Naive B cell (primary cell): ENCODE measurements at regions not wholly inside any gene's neighbourhood (a gene's known extent, or its start where the extent isn't known, plus 50 kb on each side); places are given as distances from the start of the nearest gene placed in this dataset.
A peak's percentile ranks its signal among the peaks of the same experiment; 100 is the strongest.
"Not testable (repeated sequence)": the region's sequence is repeated elsewhere in the genome, so short reads cannot be mapped to it uniquely, and the experiment has no call there.

Experiments used
- ATAC-seq, 2 donors: fragments of 150-1000 bp; cut with Tn5 transposase; 2 replicates each; pipeline ENCODE4 v1.10.0; 2021; ENCODE audit warnings: low read depth in 2 of 2, mild to moderate bottlenecking in 2 of 2, moderate library complexity in 2 of 2
- DNase-seq: peaks from one replicate; pipeline ENCODE4 v3.0.0; 2022
- H3K27ac Mint-ChIP-seq, 6 donors: one replicate each; pipeline ENCODE4 v1.8.0; 2020 to 2022; ENCODE audit warnings: mild to moderate bottlenecking in 6 of 6, mixed read lengths in 6 of 6, moderate library complexity in 5 of 6, inconsistent platforms in 2 of 6
- H3K27me3 Mint-ChIP-seq, 3 donors: one replicate each; pipeline ENCODE4 v1.8.0; 2021 to 2022; ENCODE audit warnings: mixed read lengths in 3 of 3, mild to moderate bottlenecking in 1 of 3
- H3K36me3 Mint-ChIP-seq, 2 donors: one replicate each; pipeline ENCODE4 v1.8.0; 2020 to 2022; ENCODE audit warnings: mixed read lengths in 2 of 2, inconsistent platforms in 1 of 2, mild to moderate bottlenecking in 1 of 2
- H3K4me1 Mint-ChIP-seq, 3 donors: one replicate each; pipeline ENCODE4 v1.8.0; 2020 to 2022; ENCODE audit warnings: mixed read lengths in 3 of 3, inconsistent platforms in 1 of 3, mild to moderate bottlenecking in 1 of 3, moderate library complexity in 1 of 3
- H3K4me3 Mint-ChIP-seq, 8 donors: one replicate each; pipeline ENCODE4 v1.8.0; 2020 to 2022; ENCODE audit warnings: mild to moderate bottlenecking in 8 of 8, mixed read lengths in 8 of 8, moderate library complexity in 8 of 8, inconsistent platforms in 2 of 8
- H3K9me3 Mint-ChIP-seq, 7 donors: one replicate each; pipeline ENCODE4 v1.8.0; 2020 to 2022; ENCODE audit warnings: mixed read lengths in 7 of 7, mild to moderate bottlenecking in 5 of 7, inconsistent platforms in 2 of 7, moderate library complexity in 1 of 7

GRCh38 chr12:59446116-59446515, 149.7 kb upstream of the SLC16A7 start:
- Mint-ChIP-seq H3K9me3 (peaks cover 0 to 20% (median 14%) of the 10 kb centered on the region in 7 donors), H3K36me3 (peaks cover 0 to 13% of the 10 kb centered on the region in 2 donors), H3K27me3 (peaks cover 0 to 13% (median 11%) of the 10 kb centered on the region in 3 donors), H3K4me3 (no peak overlapping the region), H3K4me1 (no peaks in the 10 kb centered on the region), H3K27ac (no peak overlapping the region)
- DNase-seq (no peak), ATAC-seq (no peak)

GRCh38 chr12:59444932-59445331, 150.9 kb upstream of the SLC16A7 start:
- ATAC-seq (no peak), DNase-seq (peak; percentile 20)
- Mint-ChIP-seq H3K4me1 (no peaks in the 10 kb centered on the region), H3K9me3 (peaks cover 5 to 32% (median 20%) of the 10 kb centered on the region in 7 donors), H3K36me3 (peaks cover 5 to 23% of the 10 kb centered on the region in 2 donors), H3K27ac (no peak overlapping the region), H3K27me3 (peaks cover 0 to 13% (median 11%) of the 10 kb centered on the region in 3 donors), H3K4me3 (no peak overlapping the region)

- Mint-ChIP-seq H3K4me1 (no peaks in the 10 kb centered on the region), H3K27ac (no peak overlapping the region)
- no peak for ATAC-seq
Observed at GRCh38 chr12:59432057-59432456, 163.8 kb upstream of the SLC16A7 start.

GRCh38 chr12:59431266-59431665, 164.6 kb upstream of the SLC16A7 start:
- H3K27ac Mint-ChIP-seq = no peak overlapping the region
- H3K27me3 Mint-ChIP-seq = no peaks in the 10 kb centered on the region
- ATAC-seq = no peak
- H3K4me3 Mint-ChIP-seq = no peak overlapping the region
- no peak for DNase-seq
- H3K36me3 Mint-ChIP-seq = no peaks in the 10 kb centered on the region
- no peaks in the 10 kb centered on the region for H3K9me3 Mint-ChIP-seq
- no peaks in the 10 kb centered on the region for H3K4me1 Mint-ChIP-seq

More at GRCh38 chr12:59432057-59432456, 163.8 kb upstream of the SLC16A7 start:
- Mint-ChIP-seq H3K9me3 (no peaks in the 10 kb centered on the region), H3K4me3 (no peak overlapping the region), H3K36me3 (no peaks in the 10 kb centered on the region), H3K27me3 (no peaks in the 10 kb centered on the region)
- no peak for DNase-seq

- Mint-ChIP-seq H3K4me3 (no peak overlapping the region), H3K36me3 (no peaks in the 10 kb centered on the region), H3K9me3 (no peaks in the 10 kb centered on the region), H3K27ac (no peak overlapping the region), H3K27me3 (no peaks in the 10 kb centered on the region), H3K4me1 (no peaks in the 10 kb centered on the region)
- no peak for ATAC-seq
- no peak for DNase-seq
Observed at GRCh38 chr12:59429766-59430165, 166.1 kb upstream of the SLC16A7 start.

GRCh38 chr12:59425798-59426197, 170.0 kb upstream of the SLC16A7 start:
- no peaks in the 10 kb centered on the region for H3K9me3 Mint-ChIP-seq
- H3K27me3 Mint-ChIP-seq = no peaks in the 10 kb centered on the region
- H3K4me1 Mint-ChIP-seq = no peaks in the 10 kb centered on the region
- DNase-seq (no peak), ATAC-seq (no peak)
- no peak overlapping the region for H3K4me3 Mint-ChIP-seq
- H3K27ac Mint-ChIP-seq = no peak overlapping the region
- no peaks in the 10 kb centered on the region for H3K36me3 Mint-ChIP-seq

- H3K9me3 Mint-ChIP-seq, ATAC-seq, H3K4me1 Mint-ChIP-seq, DNase-seq, H3K27me3 Mint-ChIP-seq, H3K36me3 Mint-ChIP-seq, H3K4me3 Mint-ChIP-seq, H3K27ac Mint-ChIP-seq: not testable (repeated sequence)
Observed at GRCh38 chr12:59424666-59425065, 171.2 kb upstream of the SLC16A7 start.

GRCh38 chr12:59414051-59414450, 181.8 kb upstream of the SLC16A7 start:
- Mint-ChIP-seq H3K4me3 (no peak overlapping the region), H3K27ac (no peak overlapping the region), H3K9me3 (no peaks in the 10 kb centered on the region), H3K27me3 (peaks cover 0 to 24% (median 0%) of the 10 kb centered on the region in 3 donors), H3K4me1 (no peaks in the 10 kb centered on the region), H3K36me3 (no peaks in the 10 kb centered on the region)
- ATAC-seq (no peak), DNase-seq (no peak)

- no peak for ATAC-seq
- Mint-ChIP-seq H3K36me3 (no peaks in the 10 kb centered on the region), H3K4me3 (no peak overlapping the region), H3K27me3 (peaks cover 0 to 29% (median 4%) of the 10 kb centered on the region in 3 donors), H3K4me1 (peaks cover 0 to 4% (median 4%) of the 10 kb centered on the region in 3 donors), H3K27ac (no peak overlapping the region), H3K9me3 (no peaks in the 10 kb centered on the region)
- no peak for DNase-seq
Observed at GRCh38 chr12:59408431-59408830, 187.4 kb upstream of the SLC16A7 start.

GRCh38 chr12:59407799-59408198, 188.0 kb upstream of the SLC16A7 start:
- no peak overlapping the region for H3K27ac Mint-ChIP-seq
- H3K27me3 Mint-ChIP-seq = peaks cover 0 to 25% (median 9%) of the 10 kb centered on the region in 3 donors
- ATAC-seq (no peak), DNase-seq (no peak)
- H3K4me3 Mint-ChIP-seq = no peak overlapping the region
- H3K9me3 Mint-ChIP-seq = no peaks in the 10 kb centered on the region
- H3K4me1 Mint-ChIP-seq = peaks cover 0 to 6% (median 4%) of the 10 kb centered on the region in 3 donors
- no peaks in the 10 kb centered on the region for H3K36me3 Mint-ChIP-seq

- no peak overlapping the region for H3K4me3 Mint-ChIP-seq
Observed at GRCh38 chr12:59405992-59406391, 189.8 kb upstream of the SLC16A7 start.

GRCh38 chr12:59404109-59404650, 191.6 kb upstream of the SLC16A7 start:
- H3K27me3 Mint-ChIP-seq = peaks cover 0 to 9% (median 8%) of the 10 kb centered on the region in 3 donors
- no peaks in the 10 kb centered on the region for H3K36me3 Mint-ChIP-seq
- no peak overlapping the region for H3K27ac Mint-ChIP-seq
- H3K4me3 Mint-ChIP-seq = no peak overlapping the region
- DNase-seq (no peak), ATAC-seq (no peak)
- peaks cover 0 to 11% (median 0%) of the 10 kb centered on the region in 7 donors for H3K9me3 Mint-ChIP-seq
- H3K4me1 Mint-ChIP-seq = peaks cover 0 to 6% (median 4%) of the 10 kb centered on the region in 3 donors

More at GRCh38 chr12:59405992-59406391, 189.8 kb upstream of the SLC16A7 start:
- Mint-ChIP-seq H3K4me1 (peaks cover 0 to 6% (median 4%) of the 10 kb centered on the region in 3 donors), H3K9me3 (no peaks in the 10 kb centered on the region), H3K27me3 (peaks cover 0 to 9% (median 8%) of the 10 kb centered on the region in 3 donors), H3K36me3 (no peaks in the 10 kb centered on the region), H3K27ac (no peak overlapping the region)
- DNase-seq (no peak), ATAC-seq (no peak)

- DNase-seq = peak; percentile 16
- Mint-ChIP-seq H3K4me3 (no peak overlapping the region), H3K9me3 (peaks cover 0 to 11% (median 0%) of the 10 kb centered on the region in 7 donors), H3K36me3 (no peaks in the 10 kb centered on the region), H3K27ac (no peak overlapping the region), H3K27me3 (peaks cover 0 to 9% (median 8%) of the 10 kb centered on the region in 3 donors), H3K4me1 (peaks cover 0 to 6% (median 4%) of the 10 kb centered on the region in 3 donors)
- ATAC-seq = peak in 1 of 2 donors; percentile 46
Observed at GRCh38 chr12:59403259-59403932, 192.4 kb upstream of the SLC16A7 start.

GRCh38 chr12:59401862-59402261, 194.0 kb upstream of the SLC16A7 start:
- no peak overlapping the region for H3K4me3 Mint-ChIP-seq
- no peak for DNase-seq
- H3K27ac Mint-ChIP-seq = no peak overlapping the region
- no peak for ATAC-seq
- H3K4me1 Mint-ChIP-seq = peaks cover 0 to 6% (median 4%) of the 10 kb centered on the region in 3 donors
- H3K9me3 Mint-ChIP-seq = peaks cover 0 to 11% (median 0%) of the 10 kb centered on the region in 7 donors
- peaks cover 0 to 9% (median 8%) of the 10 kb centered on the region in 3 donors for H3K27me3 Mint-ChIP-seq
- no peaks in the 10 kb centered on the region for H3K36me3 Mint-ChIP-seq
